ENCODE measurements at regions not wholly inside any gene's neighbourhood (a gene's known extent, or its start where the extent isn't known, plus 50 kb on each side); places are given as distances from the start of the nearest gene placed in this dataset.

- TF ChIP-seq CTCF (IDR thresholded peaks at IDR 0.05) (no peak), EP300 (IDR thresholded peaks at IDR 0.05; ENCODE audit: low read depth) (no peak)
These were observed 190.4 kb downstream of the PAH start for GRCh38 chr12:102726686-102727085.
